GM18517 (cell line): ENCODE measurements at regions not wholly inside any gene's neighbourhood (a gene's known extent, or its start where the extent isn't known, plus 50 kb on each side); places are given as distances from the start of the nearest gene placed in this dataset.
"Not testable (repeated sequence)": the region's sequence is repeated elsewhere in the genome, so short reads cannot be mapped to it uniquely, and the experiment has no call there.

Experiments used
- ATAC-seq: cut with Tn5 transposase; IDR thresholded peaks from one replicate; pipeline ENCODE4 v1.9.1; 2021; ENCODE audit warnings: mild to moderate bottlenecking, moderate library complexity; ENCODE audit not compliant: unreplicated experiment

DNA sequence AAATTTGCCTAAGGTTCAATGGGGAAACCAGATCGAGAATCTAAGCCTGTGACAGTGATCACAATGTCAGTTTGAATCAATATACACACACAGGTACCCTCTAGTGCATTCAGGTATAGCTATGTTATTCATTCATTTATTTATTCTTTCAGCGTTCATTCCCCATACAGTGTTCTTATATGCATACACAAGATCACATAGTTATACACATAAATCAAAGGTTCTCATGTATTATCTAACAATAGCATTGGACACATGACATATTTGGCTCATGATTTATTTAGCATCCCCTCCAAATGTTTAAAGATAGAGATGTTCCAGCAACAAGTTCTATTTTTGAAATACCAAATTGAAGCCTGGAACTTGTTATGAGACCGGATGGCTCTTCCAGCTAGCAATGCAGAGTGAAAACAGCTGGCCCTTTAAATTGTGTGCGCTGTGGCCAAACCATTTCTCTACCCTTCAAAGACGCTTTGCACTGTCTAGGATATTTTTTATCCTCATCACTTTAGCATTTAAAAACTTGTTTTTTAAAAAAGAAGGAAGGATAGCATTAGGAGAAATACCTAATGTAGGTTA, 131.0 kb downstream of the ATXN3L start:
- no peak for ATAC-seq

DNA sequence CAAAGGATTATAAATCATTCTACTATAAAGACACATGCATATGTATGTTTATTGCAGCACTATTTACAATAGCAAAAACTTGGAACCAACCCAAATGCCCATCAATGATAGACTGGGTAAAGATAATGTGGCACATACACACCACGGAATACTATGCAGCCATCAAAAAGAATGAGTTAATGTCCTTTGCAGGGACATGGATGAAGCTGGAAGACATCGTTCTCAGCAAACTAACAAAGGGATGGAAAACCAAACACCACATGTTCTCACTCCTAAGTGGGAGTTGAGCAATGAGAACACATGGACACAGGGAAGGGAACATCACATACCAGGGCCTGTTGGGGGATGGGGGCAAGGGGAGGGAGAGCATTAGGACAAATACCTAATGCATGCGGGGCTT, 133.2 kb downstream of the ATXN3L start:
- ATAC-seq = not testable (repeated sequence)

DNA sequence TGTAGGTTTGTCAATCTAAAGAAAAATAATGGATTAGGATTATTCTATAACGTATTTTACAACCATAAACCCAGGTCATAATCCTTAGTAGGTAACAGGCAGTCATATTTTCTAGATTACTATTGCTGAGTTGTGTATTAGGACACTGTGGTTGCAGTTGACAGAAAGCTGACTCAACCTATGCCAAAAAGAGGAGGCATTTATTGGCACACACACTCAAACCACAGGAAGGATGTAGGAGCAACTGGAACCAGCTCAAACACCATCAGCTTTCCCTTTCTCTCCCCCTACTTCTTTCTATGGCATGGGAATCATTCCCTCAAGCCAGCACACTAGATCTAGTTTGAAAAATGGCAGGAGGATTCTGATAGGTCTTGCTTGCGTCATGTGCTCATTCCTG, 136.4 kb upstream of the FAM9C start:
- ATAC-seq = no peak

DNA sequence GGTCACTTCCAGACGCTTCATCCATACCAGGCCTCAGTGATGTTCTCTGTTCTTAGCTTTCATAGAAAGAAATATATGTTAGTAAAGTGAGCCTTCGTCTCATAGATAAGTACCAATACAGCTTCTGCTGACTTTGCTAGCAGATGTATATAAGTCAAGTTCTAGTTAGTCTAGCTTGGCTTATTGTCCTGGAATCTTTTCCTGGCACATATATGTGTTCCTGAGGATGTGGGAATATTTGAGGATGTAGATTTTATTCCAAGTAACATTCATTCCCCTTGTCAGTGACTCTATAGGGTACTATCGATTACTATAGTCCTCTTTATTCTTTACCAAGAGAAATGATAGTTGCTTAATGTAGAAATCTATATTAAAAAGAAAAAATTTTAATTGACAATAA, 135.2 kb upstream of the FAM9C start:
- ATAC-seq = no peak

DNA sequence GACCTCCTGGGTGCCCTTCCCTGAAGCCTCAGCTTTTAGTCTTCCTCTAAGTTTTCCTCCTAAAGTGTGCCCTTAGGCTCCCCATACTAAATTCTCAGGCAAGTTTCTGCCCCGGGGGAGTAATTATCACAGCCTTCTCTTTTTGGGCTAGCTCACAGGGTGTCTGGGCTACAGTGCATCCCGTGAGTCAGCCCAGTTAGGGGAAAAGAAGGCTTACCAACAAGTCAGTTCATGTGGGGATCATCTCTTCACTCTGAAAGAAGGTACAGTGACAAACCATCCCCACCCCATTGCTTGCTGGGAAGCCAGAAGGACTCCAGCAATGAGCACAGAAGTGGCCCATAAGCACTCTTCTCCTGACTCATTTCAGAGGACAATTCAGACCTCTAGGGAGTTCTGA, 134.7 kb upstream of the FAM9C start:
- no peak for ATAC-seq

DNA sequence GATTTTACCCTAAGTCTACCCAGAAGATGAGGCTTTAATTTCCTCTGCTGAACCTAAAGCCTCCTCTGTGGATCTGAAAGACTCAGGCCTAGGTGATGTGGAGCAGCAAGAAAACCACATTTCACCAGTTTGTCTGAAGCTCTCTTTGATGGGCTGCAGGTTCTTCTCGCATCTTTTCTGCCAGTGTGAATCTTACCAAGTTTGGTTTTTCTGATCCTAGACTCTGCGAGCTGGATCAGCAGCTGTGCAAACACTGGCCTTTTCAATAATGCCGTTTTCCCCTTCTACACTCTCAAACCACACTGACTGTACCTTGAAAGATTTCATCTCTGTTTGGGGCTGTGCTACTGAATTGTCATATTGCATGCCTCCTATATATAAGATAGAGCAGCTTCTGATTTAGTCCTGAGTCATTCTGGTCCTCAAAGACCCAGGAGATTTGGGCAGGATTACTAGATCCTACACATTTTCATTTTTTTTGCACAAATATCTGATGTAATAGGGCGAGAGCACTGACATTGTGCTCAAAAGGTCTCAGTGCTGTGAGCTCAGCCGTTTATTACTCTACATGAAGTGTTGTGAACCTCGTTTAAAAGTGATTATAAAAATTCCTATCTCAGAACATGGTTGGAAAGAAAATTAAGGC, 133.6 kb upstream of the FAM9C start:
- ATAC-seq = no peak

DNA sequence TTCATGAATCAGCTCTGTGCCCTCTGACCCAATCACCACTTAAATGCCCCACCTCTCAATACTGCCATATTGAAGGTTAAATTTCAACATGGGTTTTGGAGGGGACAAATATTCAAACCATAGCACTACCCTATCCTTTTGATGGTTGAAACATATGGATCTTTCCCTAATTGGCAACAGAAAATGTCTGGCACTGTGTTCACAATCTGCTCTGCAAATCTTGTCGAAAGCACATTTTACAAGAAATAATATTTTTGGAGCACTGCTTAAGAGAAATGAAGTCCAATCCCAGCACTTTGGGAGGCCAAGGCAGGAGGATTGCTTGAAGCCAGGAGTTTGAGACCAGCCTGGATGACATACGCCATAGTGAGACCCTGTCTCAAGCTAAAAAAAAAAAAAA, 130.6 kb upstream of the FAM9C start:
- no peak for ATAC-seq

DNA sequence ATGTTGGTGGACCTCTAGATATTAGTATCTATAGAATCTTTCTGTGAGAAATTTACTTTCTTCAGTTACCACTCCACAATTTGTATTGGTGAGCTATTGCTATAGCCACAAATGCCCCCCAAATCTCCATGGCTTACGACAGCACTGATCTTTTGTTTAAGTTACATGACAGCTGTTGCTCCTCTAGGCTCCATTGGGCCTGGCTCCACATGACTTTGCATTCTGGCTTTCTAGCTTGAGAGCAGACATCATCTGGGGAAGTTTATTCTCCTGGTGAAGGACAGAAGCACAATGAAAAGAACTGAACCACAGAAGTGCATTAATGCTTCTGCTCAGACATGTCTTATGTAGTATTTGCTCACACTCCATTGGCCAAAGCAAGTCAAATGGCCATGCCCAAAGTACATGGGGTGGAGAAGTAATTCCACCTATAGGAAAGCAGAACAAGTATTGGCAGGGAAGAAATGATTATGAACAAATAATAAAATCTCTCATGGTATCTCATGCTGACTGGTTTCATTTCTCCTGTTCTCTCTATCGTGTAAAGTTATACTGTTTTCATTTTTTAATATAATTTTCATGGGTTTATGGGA, 126.6 kb upstream of the FAM9C start:
- no peak for ATAC-seq

DNA sequence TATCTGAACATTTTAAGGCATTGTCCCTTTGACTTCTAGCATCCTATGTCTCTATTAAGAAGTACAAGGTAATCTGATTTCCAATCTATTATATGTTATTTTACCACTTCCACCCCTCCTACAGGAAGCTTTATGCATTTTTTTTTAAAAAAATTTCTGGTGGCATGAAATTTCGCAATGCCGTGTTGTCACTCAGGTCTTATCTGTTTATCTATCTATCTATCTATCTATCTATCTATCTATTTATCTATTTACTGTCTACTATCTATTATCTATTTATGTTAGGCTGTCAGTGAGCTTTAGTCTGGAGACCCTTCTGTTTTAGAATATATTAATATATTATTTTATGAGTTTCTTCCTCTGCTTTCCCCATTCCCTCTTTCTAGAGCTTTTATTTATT, 125.3 kb upstream of the FAM9C start:
- no peak for ATAC-seq

DNA sequence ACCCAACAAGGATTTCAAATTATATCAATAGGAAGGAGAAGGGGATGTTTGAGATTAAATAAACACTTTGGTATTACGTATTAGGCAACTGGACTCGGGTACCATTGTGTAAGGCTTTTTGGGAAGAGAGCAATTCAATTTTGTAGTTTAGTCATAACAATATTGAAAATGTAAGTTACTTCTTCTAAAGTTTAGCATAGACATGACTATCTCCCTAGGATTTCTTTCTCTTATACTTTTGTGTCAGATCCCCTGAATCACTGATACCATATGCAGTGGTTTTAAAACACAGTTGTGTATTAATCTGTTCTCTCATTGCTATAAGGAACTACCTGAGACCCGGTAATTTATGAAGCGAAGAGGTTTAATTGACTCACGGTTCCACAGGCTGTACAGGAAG, 123.8 kb upstream of the FAM9C start:
- ATAC-seq = no peak

DNA sequence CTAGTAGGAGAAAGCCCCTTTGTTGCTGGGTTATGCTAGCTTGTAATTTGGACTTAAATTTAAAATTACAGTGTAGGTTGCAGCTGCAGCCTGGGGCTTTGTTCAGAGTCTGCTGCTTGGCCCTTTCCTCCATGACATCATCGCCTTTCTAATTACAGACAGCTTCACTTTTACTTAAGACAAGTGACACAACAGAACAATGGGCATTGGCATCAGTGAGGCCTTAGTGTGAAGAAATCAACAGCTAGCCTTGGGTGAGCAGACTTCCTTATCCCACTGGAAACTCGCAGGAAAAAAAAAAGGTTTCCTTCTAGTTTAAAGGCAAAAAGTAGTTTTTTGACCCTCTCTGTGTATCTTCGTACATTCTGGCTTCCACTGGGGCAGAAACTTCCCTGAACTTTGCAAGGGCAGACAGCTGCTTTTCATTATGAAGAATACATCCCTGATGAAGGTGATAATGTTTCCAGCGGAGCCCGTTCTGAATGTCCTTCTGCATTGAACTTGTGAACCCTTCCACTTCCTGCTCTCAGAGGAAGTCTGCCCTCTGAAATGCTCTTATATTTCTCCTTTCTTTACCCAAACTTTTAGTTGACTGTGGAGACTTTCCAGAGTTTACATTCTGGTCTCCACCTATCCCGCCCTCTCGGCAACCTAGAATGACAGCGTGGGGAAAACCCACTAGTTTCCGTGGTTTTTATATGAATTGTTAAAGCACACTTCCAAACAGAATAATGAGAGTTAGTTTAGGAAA, 123.2 kb upstream of the FAM9C start:
- ATAC-seq = no peak

DNA sequence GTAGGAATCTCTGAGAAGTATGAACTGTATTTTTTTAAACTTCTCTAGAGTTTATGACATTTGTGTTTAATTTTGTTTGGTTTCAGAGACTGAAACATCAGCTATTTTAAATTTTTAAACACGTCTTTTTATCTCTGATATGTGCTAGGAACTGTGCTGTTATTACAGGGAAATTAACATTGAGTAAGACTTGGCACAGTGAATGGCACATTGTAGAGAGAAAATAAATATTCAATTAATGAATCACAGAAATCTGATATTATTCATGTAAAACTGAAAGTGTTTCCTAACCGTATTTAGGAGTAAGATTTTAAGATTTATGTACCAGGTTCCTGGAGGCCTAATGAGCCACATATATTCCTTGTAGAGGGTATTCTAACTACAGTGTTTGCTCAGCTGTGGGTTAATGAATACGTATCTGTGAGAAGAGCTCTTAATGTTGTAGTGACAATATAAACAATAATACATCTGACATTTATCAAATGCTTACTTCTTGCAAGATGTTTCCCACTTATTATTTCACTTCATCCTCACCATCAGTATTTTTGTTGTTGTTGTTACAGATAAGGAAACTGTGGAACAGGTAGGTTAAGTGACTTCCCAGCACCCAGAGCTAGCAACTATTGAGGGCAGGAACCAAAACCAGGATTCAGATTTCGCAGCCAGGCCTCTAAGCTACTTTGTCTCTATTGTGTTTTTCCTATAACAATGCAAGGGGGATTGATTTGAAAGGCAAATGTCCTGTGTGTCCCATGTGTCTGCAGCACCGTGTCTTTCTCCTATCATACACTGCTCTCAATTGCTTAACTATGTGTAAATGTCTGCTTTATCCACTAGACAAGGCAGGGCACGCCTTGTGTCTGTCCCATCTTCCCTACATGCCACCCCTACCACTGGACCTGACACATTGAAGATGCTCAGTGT, 121.1 kb upstream of the FAM9C start:
- no peak for ATAC-seq

DNA sequence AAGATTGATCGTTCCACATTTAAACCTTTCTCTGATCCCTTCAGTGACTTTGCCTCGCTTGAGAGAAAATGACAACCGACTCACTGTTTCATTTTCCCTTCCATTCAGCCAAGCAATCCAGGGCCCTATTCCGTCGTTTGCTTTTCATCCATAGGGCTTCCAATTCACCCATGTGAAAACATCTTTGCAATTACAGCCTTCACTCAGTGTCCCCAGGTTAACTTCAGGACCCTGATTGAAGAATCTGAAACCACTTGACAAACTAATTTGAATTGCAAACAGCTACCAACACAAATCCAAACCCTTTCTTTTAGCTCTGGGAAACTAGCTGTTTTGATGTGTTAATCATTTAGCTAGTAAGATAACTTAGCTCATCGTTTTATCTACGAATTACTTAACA, 120.2 kb upstream of the FAM9C start:
- no peak for ATAC-seq

DNA sequence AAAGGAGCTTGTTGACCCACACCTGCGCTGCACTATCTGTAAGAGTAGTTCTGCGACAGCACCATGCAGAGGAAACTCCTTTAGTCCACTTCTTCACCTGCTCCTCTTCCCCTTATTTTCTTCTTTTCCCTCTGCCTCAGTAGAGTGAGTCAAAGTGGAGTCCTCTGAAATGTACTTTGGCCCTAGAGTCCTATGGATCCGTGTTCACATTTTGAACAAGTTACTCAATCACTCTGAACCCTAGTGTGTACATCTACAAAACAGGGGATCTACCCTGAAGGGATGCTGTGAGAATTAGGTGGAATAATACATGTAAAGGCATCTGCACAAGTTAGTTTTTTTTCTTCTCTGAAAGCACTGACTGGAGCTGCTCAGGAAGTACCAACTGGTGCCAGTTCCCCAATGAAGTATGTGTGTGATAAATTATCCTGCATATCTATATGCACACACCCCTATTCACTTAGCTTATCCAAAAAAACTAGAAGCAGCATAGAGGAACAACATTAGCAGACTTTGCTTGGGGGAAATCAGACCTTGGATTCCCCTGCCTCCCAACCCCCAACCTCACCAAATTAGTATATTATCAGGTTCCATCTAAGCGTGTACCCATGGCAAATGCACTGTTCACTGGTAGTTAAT, 118.5 kb upstream of the FAM9C start:
- no peak for ATAC-seq

DNA sequence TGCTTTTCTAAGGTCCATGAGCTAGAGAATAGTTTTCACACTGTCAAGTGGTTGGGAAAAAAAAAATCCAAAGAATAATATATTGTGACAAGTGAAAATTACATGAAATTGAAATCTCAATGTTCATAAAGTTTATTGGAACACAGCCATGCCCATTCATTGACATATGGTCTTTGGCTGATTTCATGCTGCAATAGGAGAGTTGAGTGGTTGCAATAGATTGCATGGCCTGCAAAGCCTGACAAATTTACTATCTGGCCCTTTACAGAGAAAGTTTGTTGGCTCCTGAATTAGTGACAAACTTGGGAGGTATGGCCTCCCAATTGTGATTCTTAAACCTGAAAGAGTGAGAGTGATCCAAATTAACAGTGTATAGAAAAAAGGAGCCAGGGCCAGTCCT, 115.5 kb upstream of the FAM9C start:
- no peak for ATAC-seq

DNA sequence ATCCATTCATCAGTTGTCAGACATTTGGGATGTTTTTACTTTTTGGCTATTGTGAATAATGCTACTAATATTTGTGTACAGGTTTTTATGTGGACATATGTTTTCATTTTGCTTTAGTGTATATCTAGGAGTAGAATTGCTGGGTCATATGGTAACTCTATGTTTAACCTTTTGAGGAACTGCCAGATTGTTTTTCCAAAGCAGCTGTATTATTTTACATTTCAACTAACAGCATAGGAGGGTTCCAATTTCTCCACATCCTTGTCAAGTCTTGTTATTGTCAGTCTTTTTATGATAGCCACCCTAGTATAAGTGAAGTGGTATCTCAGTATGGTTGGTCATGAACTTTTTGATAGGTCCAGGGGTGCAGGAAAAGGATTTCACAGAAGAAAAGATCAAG, 114.5 kb upstream of the FAM9C start:
- no peak for ATAC-seq

DNA sequence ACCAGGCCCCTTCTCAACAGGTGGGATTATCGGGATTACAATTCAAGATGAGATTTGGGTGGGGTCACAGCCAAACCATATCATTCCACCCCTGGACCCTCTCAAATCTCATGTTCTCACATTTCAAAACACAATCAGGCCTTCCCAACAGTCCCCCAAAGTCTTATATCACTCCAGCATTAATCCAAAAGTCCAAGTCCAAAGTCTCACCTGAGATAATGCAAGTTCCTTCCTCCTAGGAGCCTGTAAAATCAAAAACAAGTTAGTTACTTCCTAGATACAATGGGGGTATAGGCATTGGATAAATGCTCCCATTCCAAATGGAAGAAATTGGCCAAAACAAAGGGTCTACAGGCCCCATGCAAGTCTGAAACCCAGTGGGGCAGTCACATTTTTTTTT, 111.1 kb upstream of the FAM9C start:
- not testable (repeated sequence) for ATAC-seq

DNA sequence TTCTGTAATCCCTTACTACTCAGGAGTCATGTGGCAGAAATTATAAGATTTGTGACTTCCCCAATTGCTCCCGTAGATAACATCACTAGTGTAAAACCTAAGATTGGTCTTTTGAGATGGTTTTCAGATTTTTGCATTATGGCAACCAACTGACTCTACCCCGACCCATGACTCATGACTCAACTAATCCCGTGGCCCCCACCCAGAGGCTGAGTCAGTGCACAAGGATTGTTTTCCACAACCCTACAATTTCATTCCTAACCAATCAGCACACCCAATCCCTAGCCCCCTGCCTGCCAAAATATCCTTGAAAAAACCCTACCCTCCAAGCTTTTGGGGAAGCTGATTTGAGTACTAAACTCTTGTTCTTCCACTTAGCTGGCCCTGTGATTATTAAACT, 109.4 kb upstream of the FAM9C start:
- no peak for ATAC-seq

DNA sequence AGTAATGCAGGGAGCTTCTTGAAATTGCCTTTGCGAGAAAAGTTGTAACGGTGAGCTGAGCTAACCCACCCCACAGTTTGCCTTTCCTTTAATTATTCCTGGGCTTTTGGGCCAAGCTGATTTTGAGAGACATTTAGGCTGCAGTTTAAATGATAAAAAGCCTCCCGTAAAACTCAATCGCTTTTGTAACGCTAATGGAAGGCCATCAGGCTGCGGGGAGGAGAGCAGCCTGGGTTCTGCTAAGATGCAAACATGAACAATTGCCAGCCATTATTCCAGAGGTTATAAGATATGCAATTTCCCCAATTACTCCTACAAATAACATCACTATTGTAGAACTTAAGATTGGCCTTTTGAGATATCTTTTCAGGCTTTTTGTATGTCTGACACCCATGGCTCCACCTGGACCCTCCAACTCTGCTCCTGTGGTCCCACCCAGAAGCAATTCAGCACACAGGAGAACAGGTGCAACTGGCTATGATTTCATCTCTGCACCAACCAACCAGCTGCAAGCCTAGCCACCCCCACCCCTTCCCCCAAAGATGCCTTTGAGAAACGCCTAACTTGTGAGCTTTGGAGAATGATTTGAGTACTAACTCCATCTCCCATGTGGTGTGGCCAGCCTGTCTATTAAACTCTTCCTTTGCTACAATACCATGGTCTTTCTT, 108.2 kb upstream of the FAM9C start:
- no peak for ATAC-seq
